ENCODE measurements at regions not wholly inside any gene's neighbourhood (a gene's known extent, or its start where the extent isn't known, plus 50 kb on each side); places are given as distances from the start of the nearest gene placed in this dataset.
"Not testable (repeated sequence)": the region's sequence is repeated elsewhere in the genome, so short reads cannot be mapped to it uniquely, and the experiment has no call there.

- TF ChIP-seq POLR2A (IDR thresholded peaks at IDR 0.05; ENCODE audit: low read depth, low read length) = no peak
- no peak for FAIRE-seq
- no peak for DNase-seq (ENCODE audit: insufficient read length, low spot score)
These were observed 479.6 kb downstream of the STK39 start for GRCh38 chr2:167767830-167768229.

GRCh38 chr2:167764772-167765341, 482.5 kb downstream of the STK39 start:
- FAIRE-seq = no peak
- TF ChIP-seq POLR2A (IDR thresholded peaks at IDR 0.05; ENCODE audit: low read depth, low read length) = no peak
- DNase-seq (ENCODE audit: insufficient read length, low spot score) = no peak

GRCh38 chr2:167761465-167762136, 485.8 kb downstream of the STK39 start:
- FAIRE-seq = no peak
- TF ChIP-seq POLR2A (IDR thresholded peaks at IDR 0.05; ENCODE audit: low read depth, low read length) = no peak
- no peak for DNase-seq (ENCODE audit: insufficient read length, low spot score)

- FAIRE-seq = no peak
- DNase-seq (ENCODE audit: insufficient read length, low spot score) = no peak
These were observed 487.9 kb downstream of the STK39 start for GRCh38 chr2:167759531-167759930.

GRCh38 chr2:167758292-167758691, 489.1 kb downstream of the STK39 start:
- TF ChIP-seq POLR2A (IDR thresholded peaks at IDR 0.05; ENCODE audit: low read depth, low read length) = no peak
- DNase-seq (ENCODE audit: insufficient read length, low spot score) (no peak), FAIRE-seq (no peak)

More at GRCh38 chr2:167759531-167759930, 487.9 kb downstream of the STK39 start:
- TF ChIP-seq POLR2A (IDR thresholded peaks at IDR 0.05; ENCODE audit: low read depth, low read length) = no peak

- TF ChIP-seq POLR2A (IDR thresholded peaks at IDR 0.05; ENCODE audit: low read depth, low read length) = no peak
- no peak for FAIRE-seq
- no peak for DNase-seq (ENCODE audit: insufficient read length, low spot score)
These were observed 490.9 kb downstream of the STK39 start for GRCh38 chr2:167756446-167756845.

GRCh38 chr2:167753142-167753541, 494.3 kb downstream of the STK39 start:
- TF ChIP-seq POLR2A (IDR thresholded peaks at IDR 0.05; ENCODE audit: low read depth, low read length) = no peak
- no peak for FAIRE-seq
- no peak for DNase-seq (ENCODE audit: insufficient read length, low spot score)

GRCh38 chr2:167752734-167753133, 494.7 kb downstream of the STK39 start:
- DNase-seq (ENCODE audit: insufficient read length, low spot score) (no peak), FAIRE-seq (no peak)

GRCh38 chr2:167750675-167751074, 496.7 kb downstream of the STK39 start:
- TF ChIP-seq POLR2A (IDR thresholded peaks at IDR 0.05; ENCODE audit: low read depth, low read length) = no peak
- DNase-seq (ENCODE audit: insufficient read length, low spot score) (no peak), FAIRE-seq (no peak)

More at GRCh38 chr2:167752734-167753133, 494.7 kb downstream of the STK39 start:
- TF ChIP-seq POLR2A (IDR thresholded peaks at IDR 0.05; ENCODE audit: low read depth, low read length) = no peak

GRCh38 chr2:167749660-167750059, 497.7 kb downstream of the STK39 start:
- no peak for TF ChIP-seq POLR2A (IDR thresholded peaks at IDR 0.05; ENCODE audit: low read depth, low read length)
- DNase-seq (ENCODE audit: insufficient read length, low spot score) = no peak
- FAIRE-seq = no peak

GRCh38 chr2:167749016-167749415, 498.4 kb downstream of the STK39 start:
- no peak for TF ChIP-seq POLR2A (IDR thresholded peaks at IDR 0.05; ENCODE audit: low read depth, low read length)
- FAIRE-seq (no peak), DNase-seq (ENCODE audit: insufficient read length, low spot score) (no peak)

GRCh38 chr2:167748536-167748935, 498.9 kb downstream of the STK39 start:
- TF ChIP-seq POLR2A (IDR thresholded peaks at IDR 0.05; ENCODE audit: low read depth, low read length) = no peak
- DNase-seq (ENCODE audit: insufficient read length, low spot score) = no peak
- FAIRE-seq = no peak

GRCh38 chr2:167745667-167746066, 501.7 kb downstream of the STK39 start:
- DNase-seq (ENCODE audit: insufficient read length, low spot score) = no peak
- no peak for FAIRE-seq
- no peak for TF ChIP-seq POLR2A (IDR thresholded peaks at IDR 0.05; ENCODE audit: low read depth, low read length)

- DNase-seq (ENCODE audit: insufficient read length, low spot score); FAIRE-seq: not testable (repeated sequence)
These were observed 507.5 kb downstream of the STK39 start for GRCh38 chr2:167739921-167740320.

- DNase-seq (ENCODE audit: insufficient read length, low spot score) = no peak
- no peak for TF ChIP-seq POLR2A (IDR thresholded peaks at IDR 0.05; ENCODE audit: low read depth, low read length)
- no peak for FAIRE-seq
These were observed 513.6 kb downstream of the STK39 start for GRCh38 chr2:167733747-167734146.

Data from H54 (cell line).